Right lobe of liver (tissue), 6 donors: ENCODE measurements at regions not wholly inside any gene's neighbourhood (a gene's known extent, or its start where the extent isn't known, plus 50 kb on each side); places are given as distances from the start of the nearest gene placed in this dataset.

Experiments used
- ATAC-seq, 4 donors: fragments of 200-7000 bp; cut with Tn5 transposase; one replicate each; pipeline ENCODE4 v1.9.1; 2020; ENCODE audit warnings: mild to moderate bottlenecking in 4 of 4, moderate library complexity in 4 of 4
- DNase-seq, 3 donors: peaks; one replicate each; pipeline ENCODE4 v3.0.0-alpha.2; 2020
- H3K27ac ChIP-seq, 3 donors: fragments of 200-600 bp; one replicate each; pipeline ENCODE4 v1.8.0; 2022
- H3K27me3 ChIP-seq, 2 donors: fragments of 200-600 bp; one replicate each; pipeline ENCODE4 v1.8.0; 2022
- H3K36me3 ChIP-seq, 4 donors: fragments of 200-600 bp; sonication (generic) in 1 of 4; one replicate each; pipeline versions ENCODE4 v1.5.1 to v1.8.0; 2017 to 2022; ENCODE audit warnings: control low read depth in 1 of 4
- H3K4me1 ChIP-seq, 4 donors: fragments of 200-600 bp; sonication (generic) in 1 of 4; one replicate each; pipeline versions ENCODE4 v1.5.1 to v1.8.0; 2017 to 2022; ENCODE audit warnings: control low read depth in 1 of 4
- H3K4me3 ChIP-seq, 3 donors: fragments of 200-600 bp; one replicate each; pipeline ENCODE4 v1.8.0; 2022
- H3K9me3 ChIP-seq, 4 donors: fragments of 200-600 bp; sonication (generic) in 1 of 4; one replicate each; pipeline versions ENCODE4 v1.5.1 to v1.8.0; 2017 to 2022; ENCODE audit warnings: control low read depth in 1 of 4
- CTCF ChIP-seq, 4 donors: fragments of 200-600 bp in 3 of 4; fragments of 450-650 bp in 1 of 4; IDR thresholded peaks; one replicate each; pipeline versions ENCODE4 v1.5.1 to v1.8.0; 2016 to 2022; ENCODE audit warnings: antibody characterized with exemption in 4 of 4, mild to moderate bottlenecking in 2 of 4
- POLR2A ChIP-seq: fragments of 450-650 bp; IDR thresholded peaks from one replicate; pipeline ENCODE4 v1.6.1; 2017; ENCODE audit warnings: antibody characterized with exemption, mild to moderate bottlenecking
- WGBS: methylation state at CpG from one replicate; pipeline ENCODE4 v1.1.6; 2018; ENCODE audit warnings: low coverage, low lambda C conversion rate; ENCODE audit not compliant: insufficient coverage; ENCODE audit errors: missing lambda C conversion rate; 5-methylcytosine and 5-hydroxymethylcytosine counted together
- intact Hi-C, 2 donors: fragments of 100-400 bp; cut with DNase I; formaldehyde crosslinking; loops; one replicate each; pipeline versions ENCODE4 v1.11.2 to v1.14.1; 2022
- donor health status: DM: no; HTN: yes; CAD: no.
- donor health status: DM: no; HTN: no; CAD: no.
- donor health status: DM: no; HTN: no; CAD: no.
- donor health status: DM: no; HTN: yes; CAD: no.
- donor health status: DM: no; HTN: yes; CAD: no.

DNA sequence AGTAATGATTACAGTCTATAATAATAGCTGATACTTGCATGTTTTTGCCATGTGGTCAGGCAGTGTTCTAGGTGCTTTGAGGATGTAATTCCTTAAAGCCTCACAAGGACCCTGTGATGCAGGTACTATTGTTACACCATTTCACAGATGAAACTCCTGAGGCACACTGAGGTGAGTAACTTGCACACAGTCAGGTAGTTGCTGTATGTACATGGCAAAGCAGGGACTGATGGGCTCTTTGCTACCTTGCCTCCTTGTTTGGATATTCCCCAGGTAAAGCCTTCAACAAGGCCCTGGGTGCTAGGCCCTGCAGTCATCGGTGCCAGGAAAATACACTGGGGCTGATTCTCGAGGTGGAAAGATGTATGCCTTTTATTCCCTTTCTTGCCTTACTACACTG is 317.5 kb downstream of the CXCL12 start:
- H3K27me3 ChIP-seq, result no peaks in the 10 kb centered on the region
- H3K4me3 ChIP-seq, result no peak overlapping the region
- no peaks in the 10 kb centered on the region for H3K36me3 ChIP-seq
- H3K27ac ChIP-seq, result no peak overlapping the region
- 50% methylated on average over 1 of the region's 2 CpGs for WGBS
- H3K9me3 ChIP-seq, result no peaks in the 10 kb centered on the region
- no peak for DNase-seq
- no peak for TF ChIP-seq POLR2A
- TF ChIP-seq CTCF (IDR thresholded peaks at IDR 0.05), result no peak
- intact Hi-C loops, result no loop called here
- H3K4me1 ChIP-seq, result peaks cover 0 to 9% (median 4%) of the 10 kb centered on the region in 4 donors
- no peak for ATAC-seq

DNA sequence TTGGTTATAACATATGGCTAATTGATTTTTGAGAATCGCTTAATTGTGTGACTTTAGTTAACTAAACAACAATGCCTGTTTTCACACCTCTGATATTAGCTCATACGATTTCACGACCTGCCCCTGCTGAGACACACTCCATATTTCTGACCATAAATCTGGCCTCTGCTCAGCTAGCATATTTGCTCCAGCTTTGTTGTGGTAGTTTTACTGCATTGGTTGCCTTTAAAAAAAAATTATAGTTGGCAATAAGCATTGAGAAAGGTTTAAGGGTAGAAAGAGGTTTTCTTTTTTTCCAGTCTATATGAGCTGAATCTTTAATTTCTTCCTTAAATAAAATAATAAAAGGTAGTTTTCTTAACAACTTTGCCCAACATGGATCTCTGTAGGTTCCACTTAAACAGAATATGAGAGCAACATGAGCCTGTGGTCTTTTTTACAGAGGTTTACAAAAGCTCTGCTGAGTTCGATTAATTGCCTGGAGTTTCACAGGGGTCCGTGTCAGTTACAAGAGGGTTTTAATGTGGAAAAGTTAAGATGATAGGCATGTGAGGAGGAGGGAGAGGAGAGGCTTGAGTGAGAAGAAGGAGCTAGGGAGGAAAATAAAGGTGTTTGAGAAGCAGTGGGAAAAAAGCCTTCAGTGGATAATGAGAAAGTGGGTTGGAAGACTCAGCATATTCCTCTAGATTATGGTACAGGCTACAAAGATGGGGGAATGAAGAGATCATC is 318.2 kb downstream of the CXCL12 start:
- no peaks in the 10 kb centered on the region for H3K9me3 ChIP-seq
- H3K36me3 ChIP-seq, result no peaks in the 10 kb centered on the region
- H3K27me3 ChIP-seq, result no peaks in the 10 kb centered on the region
- H3K4me3 ChIP-seq, result no peak overlapping the region
- peaks cover 0 to 9% (median 4%) of the 10 kb centered on the region in 4 donors for H3K4me1 ChIP-seq
- intact Hi-C loops, result no loop called here
- 76% methylated on average over 5 of the region's 5 CpGs for WGBS
- ATAC-seq, result no peak
- TF ChIP-seq CTCF (IDR thresholded peaks at IDR 0.05), result no peak
- no peak for DNase-seq
- no peak overlapping the region for H3K27ac ChIP-seq

- intact Hi-C loops, result no loop called here
- peak in 1 of 3 donors; percentile 77 for DNase-seq
- H3K27me3 ChIP-seq, result no peaks in the 10 kb centered on the region
- peak; percentile 63 to 74 (median 67) for ATAC-seq
- no peak overlapping the region for H3K4me3 ChIP-seq
- H3K27ac ChIP-seq, result no peak overlapping the region
- H3K36me3 ChIP-seq, result no peaks in the 10 kb centered on the region
- H3K4me1 ChIP-seq, result peaks cover 0 to 9% (median 4%) of the 10 kb centered on the region in 4 donors
- TF ChIP-seq CTCF (IDR thresholded peaks at IDR 0.05) (no peak), POLR2A (no peak)
- 53% methylated on average over 7 of the region's 9 CpGs for WGBS
- no peaks in the 10 kb centered on the region for H3K9me3 ChIP-seq
Measured at GRCh38 chr10:44065788-44066526, 318.9 kb downstream of the CXCL12 start.

GRCh38 chr10:44064987-44065787 is 319.7 kb downstream of the CXCL12 start:
- Histone ChIP-seq H3K27ac (peak overlapping the region in 1 of 3 donors; percentile 24), H3K27me3 (no peaks in the 10 kb centered on the region), H3K36me3 (no peaks in the 10 kb centered on the region), H3K4me3 (no peak overlapping the region), H3K4me1 (peaks cover 0 to 9% (median 4%) of the 10 kb centered on the region in 4 donors), H3K9me3 (no peaks in the 10 kb centered on the region)
- no peak for DNase-seq
- TF ChIP-seq POLR2A, result no peak
- TF ChIP-seq CTCF (IDR thresholded peaks at IDR 0.05), result no peak
- intact Hi-C loops, result no loop called here
- WGBS, result 61% methylated on average over 4 of the region's 7 CpGs
- no peak for ATAC-seq
